ENCODE measurements at regions not wholly inside any gene's neighbourhood (a gene's known extent, or its start where the extent isn't known, plus 50 kb on each side); places are given as distances from the start of the nearest gene placed in this dataset.

GRCh38 chr2:215729985-215730620, 283.2 kb downstream of the MREG start:
- Histone ChIP-seq H3K9me2 (replicated peaks; ENCODE audit: low read depth, low read length) (no peaks in the 10 kb centered on the region), H3K4me1 (ENCODE audit: insufficient read depth, low read length, poor library complexity, severe bottlenecking) (no peaks in the 10 kb centered on the region), H3F3A (ENCODE audit: low read depth) (no peaks in the 10 kb centered on the region), H3K9me3 (ENCODE audit: insufficient read depth, low read depth, low read length) (no peaks in the 10 kb centered on the region), H3K4me2 (ENCODE audit: low read depth, low read length, poor library complexity, severe bottlenecking) (no peak overlapping the region), H3K9ac (ENCODE audit: low read depth, low read length, poor library complexity, severe bottlenecking) (no peak overlapping the region), H3K4me3 (ENCODE audit: low read length, poor library complexity, severe bottlenecking) (no peak overlapping the region), H2AFZ (ENCODE audit: low read length) (no peak overlapping the region), H3K27me3 (ENCODE audit: insufficient read depth, low read length, poor library complexity, severe bottlenecking) (no peaks in the 10 kb centered on the region), H3K79me2 (ENCODE audit: insufficient read depth, low read length) (no peaks in the 10 kb centered on the region), H4K20me1 (ENCODE audit: insufficient read depth, low read length, poor library complexity, severe bottlenecking) (no peaks in the 10 kb centered on the region), H3K36me3 (ENCODE audit: insufficient read depth, low read length) (no peaks in the 10 kb centered on the region)
- no peak for TF ChIP-seq CTCF (conservative IDR thresholded peaks at IDR 0.05; ENCODE audit: low read length)
- no peak for TF ChIP-seq EZH2phosphoT487 (IDR thresholded peaks at IDR 0.05; ENCODE audit: borderline replicate concordance)

DNA sequence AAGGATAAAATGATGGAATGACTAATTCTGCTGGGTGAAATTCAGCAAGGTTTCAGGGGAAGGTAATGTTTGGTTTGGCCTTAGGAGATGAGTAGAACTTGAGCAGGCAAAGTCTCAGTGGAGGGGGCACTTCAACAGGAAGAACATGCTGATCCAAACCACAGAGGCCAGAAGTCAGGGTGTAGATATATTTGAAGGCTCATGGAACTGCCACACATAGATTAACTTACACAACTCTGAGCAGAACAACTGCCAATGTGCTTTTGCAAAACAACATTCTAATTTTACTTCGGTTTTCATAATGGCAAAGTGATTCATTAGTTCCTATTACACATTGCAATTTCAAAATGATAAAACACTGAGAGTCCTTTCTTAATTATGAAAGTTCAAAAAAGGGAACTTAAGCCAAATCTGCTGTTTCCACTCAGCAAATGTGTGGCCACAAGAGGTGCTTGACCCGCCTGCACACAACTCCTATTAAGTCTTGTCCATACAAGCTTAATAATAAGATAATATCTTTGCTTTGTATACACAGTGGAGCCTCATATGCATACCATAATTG, 284.8 kb downstream of the MREG start:
- Histone ChIP-seq H3K9ac (ENCODE audit: low read depth, low read length, poor library complexity, severe bottlenecking) (no peak overlapping the region), H3K36me3 (ENCODE audit: insufficient read depth, low read length) (no peaks in the 10 kb centered on the region), H3K9me3 (ENCODE audit: insufficient read depth, low read depth, low read length) (no peaks in the 10 kb centered on the region), H3K27me3 (ENCODE audit: insufficient read depth, low read length, poor library complexity, severe bottlenecking) (no peaks in the 10 kb centered on the region), H3F3A (ENCODE audit: low read depth) (no peaks in the 10 kb centered on the region), H4K20me1 (ENCODE audit: insufficient read depth, low read length, poor library complexity, severe bottlenecking) (no peaks in the 10 kb centered on the region), H2AFZ (ENCODE audit: low read length) (no peak overlapping the region), H3K9me2 (replicated peaks; ENCODE audit: low read depth, low read length) (no peaks in the 10 kb centered on the region), H3K4me2 (ENCODE audit: low read depth, low read length, poor library complexity, severe bottlenecking) (no peak overlapping the region), H3K4me1 (ENCODE audit: insufficient read depth, low read length, poor library complexity, severe bottlenecking) (no peaks in the 10 kb centered on the region), H3K79me2 (ENCODE audit: insufficient read depth, low read length) (no peaks in the 10 kb centered on the region), H3K4me3 (ENCODE audit: low read length, poor library complexity, severe bottlenecking) (no peak overlapping the region)
- TF ChIP-seq EZH2phosphoT487 (IDR thresholded peaks at IDR 0.05; ENCODE audit: borderline replicate concordance) (no peak), CTCF (conservative IDR thresholded peaks at IDR 0.05; ENCODE audit: low read length) (no peak)

GRCh38 chr2:215727507-215728503, 285.5 kb downstream of the MREG start:
- Histone ChIP-seq H3K4me2 (ENCODE audit: low read depth, low read length, poor library complexity, severe bottlenecking) (no peak overlapping the region), H4K20me1 (ENCODE audit: insufficient read depth, low read length, poor library complexity, severe bottlenecking) (no peaks in the 10 kb centered on the region), H3K27me3 (ENCODE audit: insufficient read depth, low read length, poor library complexity, severe bottlenecking) (no peaks in the 10 kb centered on the region), H3K9me2 (replicated peaks; ENCODE audit: low read depth, low read length) (no peaks in the 10 kb centered on the region), H3K4me1 (ENCODE audit: insufficient read depth, low read length, poor library complexity, severe bottlenecking) (no peaks in the 10 kb centered on the region), H3K9me3 (ENCODE audit: insufficient read depth, low read depth, low read length) (no peaks in the 10 kb centered on the region), H3K36me3 (ENCODE audit: insufficient read depth, low read length) (no peaks in the 10 kb centered on the region), H3K79me2 (ENCODE audit: insufficient read depth, low read length) (no peaks in the 10 kb centered on the region), H2AFZ (ENCODE audit: low read length) (no peak overlapping the region), H3K9ac (ENCODE audit: low read depth, low read length, poor library complexity, severe bottlenecking) (no peak overlapping the region), H3F3A (ENCODE audit: low read depth) (no peaks in the 10 kb centered on the region), H3K4me3 (ENCODE audit: low read length, poor library complexity, severe bottlenecking) (no peak overlapping the region)
- no peak for TF ChIP-seq CTCF (conservative IDR thresholded peaks at IDR 0.05; ENCODE audit: low read length)
- no peak for TF ChIP-seq EZH2phosphoT487 (IDR thresholded peaks at IDR 0.05; ENCODE audit: borderline replicate concordance)
